Stimulated activated CD8-positive, alpha-beta memory T cell treated with anti-CD3 and anti-CD28 coated beads, Interleukin-15, amount 100 ng/mL, for 1 hour (primary cell): ENCODE measurements at regions not wholly inside any gene's neighbourhood (a gene's known extent, or its start where the extent isn't known, plus 50 kb on each side); places are given as distances from the start of the nearest gene placed in this dataset.

Experiments used
- DNase-seq: peaks from one replicate; pipeline ENCODE4 v3.0.0-alpha.2; 2020; ENCODE audit warnings: low read depth

GRCh38 chr18:41753826-41754225, 201.2 kb upstream of the PIK3C3 start:
- no peak for DNase-seq

- DNase-seq: no peak
These were observed 202.2 kb upstream of the PIK3C3 start for GRCh38 chr18:41752826-41753225.

DNA sequence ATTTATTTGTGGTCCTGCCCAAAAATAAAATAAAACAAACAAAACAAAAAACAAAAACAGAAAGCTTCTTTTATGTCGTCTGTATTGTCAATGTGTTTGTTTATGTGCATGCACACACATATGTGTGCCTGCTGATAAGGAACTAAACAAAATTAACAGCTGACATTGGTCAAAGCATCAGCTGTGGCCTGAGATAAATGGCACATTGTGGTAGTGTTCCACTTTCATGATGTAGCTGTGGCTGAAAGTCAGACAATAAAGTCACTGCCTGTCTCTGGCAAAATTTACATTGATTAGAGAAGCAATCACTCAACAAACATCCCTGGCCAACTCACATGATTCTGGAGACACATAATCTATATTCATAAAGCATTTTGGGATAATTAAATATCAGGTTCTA, 203.4 kb upstream of the PIK3C3 start:
- no peak for DNase-seq

DNA sequence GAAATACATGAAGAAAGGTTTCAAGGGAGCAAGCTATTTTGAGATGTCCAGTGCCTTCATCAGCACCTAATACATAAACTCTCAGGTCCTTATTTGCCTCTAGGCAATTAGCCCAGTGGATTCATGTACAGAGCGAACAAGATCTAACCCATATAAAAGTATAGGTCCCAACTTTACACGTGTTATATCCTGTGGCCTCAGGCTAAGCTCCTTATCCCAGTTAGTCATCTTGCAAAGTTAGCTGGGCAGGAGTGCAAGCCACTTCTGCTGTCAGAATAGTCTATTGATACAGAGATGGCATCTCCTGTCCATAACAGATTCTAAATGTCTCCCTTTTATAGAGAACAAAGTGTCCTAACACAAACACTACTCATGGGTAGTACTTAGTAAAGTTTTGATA, 203.9 kb upstream of the PIK3C3 start:
- DNase-seq: no peak

DNA sequence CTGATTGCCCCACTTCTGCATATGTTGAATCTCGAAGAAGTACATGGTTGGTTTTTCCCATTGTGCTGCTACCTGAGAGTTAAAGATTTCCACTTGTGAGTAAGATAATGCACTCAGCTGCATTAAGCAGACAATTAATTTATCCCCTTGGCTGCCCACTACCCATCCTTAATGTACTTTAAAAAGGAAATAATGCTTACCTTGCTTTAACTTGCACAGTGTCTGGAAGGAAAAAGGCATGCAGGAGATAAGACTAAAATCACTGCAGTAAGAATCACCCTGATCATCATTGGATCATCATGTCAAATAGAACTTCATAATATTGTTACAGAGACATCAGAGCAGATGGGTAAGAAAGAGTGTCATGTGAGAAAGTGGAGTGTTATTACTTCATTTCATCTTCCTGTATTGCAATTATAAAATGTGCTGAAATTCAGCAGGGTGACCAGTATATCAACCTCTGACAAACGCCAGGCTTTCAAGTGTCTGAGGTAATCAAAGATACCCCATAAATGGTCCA, 207.3 kb upstream of the PIK3C3 start:
- DNase-seq: no peak

- DNase-seq: no peak
These were observed 209.6 kb upstream of the PIK3C3 start for GRCh38 chr18:41745166-41746049.

GRCh38 chr18:41744421-41745030, 210.5 kb upstream of the PIK3C3 start:
- no peak for DNase-seq

DNA sequence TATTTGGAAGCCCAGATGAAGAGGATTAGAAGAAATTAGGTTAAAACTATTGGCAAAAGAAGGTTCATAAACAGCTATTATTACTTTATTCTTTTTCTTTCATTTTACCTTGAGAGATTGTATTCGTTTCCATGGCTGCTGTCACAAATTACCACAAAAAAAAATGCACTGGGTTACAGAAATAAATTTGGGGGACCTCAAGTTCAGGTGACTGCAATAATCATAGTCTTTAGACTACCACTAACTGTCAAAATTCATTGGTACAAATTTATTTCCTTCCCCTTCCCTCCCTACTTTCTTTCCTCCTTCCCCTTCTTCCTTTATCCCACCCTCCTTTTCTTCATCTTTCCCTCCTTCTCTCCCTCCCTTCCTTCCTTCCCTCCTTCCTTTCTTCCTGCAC, 217.8 kb upstream of the PIK3C3 start:
- DNase-seq: no peak

DNA sequence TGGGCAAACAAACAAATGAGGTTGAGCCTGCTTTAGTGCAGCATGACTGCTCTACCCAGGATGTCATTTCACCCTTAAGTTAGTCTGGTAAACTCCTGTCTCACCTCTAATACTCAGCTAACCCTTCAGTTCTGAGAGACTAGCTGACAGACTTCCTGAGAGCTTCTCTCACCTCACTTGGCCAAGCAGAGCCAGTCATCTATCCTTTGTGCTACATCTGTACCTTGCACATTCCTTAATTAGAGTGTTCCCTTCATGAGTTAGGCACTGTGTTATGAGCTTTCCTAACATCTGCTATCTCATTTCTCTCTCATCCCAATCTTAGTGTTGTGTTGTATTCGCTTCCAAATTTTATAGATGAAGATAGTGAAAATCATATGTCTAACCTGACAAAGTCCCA, 220.1 kb upstream of the PIK3C3 start:
- DNase-seq: no peak

DNA sequence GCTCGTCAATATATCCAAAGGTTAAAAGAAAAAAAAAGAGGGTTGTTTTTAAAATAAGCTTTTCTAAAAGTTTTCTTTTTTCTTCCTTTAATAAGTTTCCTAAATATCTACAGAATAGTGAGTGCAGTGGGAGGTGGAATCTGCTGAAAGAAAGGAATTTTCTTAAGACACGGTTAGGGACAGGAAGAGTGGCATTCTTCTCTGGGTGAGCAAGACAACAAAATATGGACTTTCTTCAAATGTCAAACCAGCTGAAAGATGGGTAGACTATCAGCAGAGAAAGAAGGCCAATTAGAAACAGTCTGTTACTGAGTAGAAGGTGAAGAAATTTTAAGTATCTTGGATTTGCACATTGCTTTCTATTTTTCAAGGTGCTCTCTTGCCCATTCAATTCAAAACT, 222.7 kb upstream of the PIK3C3 start:
- DNase-seq: no peak

- no peak for DNase-seq
These were observed 223.2 kb upstream of the PIK3C3 start for GRCh38 chr18:41731884-41732283.

DNA sequence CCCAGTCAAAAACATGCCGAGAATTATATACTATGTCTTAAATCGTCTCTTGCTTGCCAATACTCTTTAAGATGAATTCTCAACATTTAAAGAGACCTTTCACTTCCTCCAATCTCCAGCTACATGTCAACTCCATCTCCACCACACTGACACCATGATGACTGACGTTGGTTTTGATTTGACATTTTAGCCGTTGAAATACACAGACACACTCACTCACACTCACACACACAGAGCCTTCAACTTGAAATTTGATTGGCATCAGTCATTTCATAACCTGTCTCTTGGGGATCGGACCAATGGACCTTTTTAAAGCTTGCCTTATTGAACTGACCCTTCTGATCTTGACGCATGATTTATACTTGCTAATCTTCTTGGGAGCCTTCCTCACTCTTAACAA, 230.8 kb upstream of the PIK3C3 start:
- DNase-seq: no peak

DNA sequence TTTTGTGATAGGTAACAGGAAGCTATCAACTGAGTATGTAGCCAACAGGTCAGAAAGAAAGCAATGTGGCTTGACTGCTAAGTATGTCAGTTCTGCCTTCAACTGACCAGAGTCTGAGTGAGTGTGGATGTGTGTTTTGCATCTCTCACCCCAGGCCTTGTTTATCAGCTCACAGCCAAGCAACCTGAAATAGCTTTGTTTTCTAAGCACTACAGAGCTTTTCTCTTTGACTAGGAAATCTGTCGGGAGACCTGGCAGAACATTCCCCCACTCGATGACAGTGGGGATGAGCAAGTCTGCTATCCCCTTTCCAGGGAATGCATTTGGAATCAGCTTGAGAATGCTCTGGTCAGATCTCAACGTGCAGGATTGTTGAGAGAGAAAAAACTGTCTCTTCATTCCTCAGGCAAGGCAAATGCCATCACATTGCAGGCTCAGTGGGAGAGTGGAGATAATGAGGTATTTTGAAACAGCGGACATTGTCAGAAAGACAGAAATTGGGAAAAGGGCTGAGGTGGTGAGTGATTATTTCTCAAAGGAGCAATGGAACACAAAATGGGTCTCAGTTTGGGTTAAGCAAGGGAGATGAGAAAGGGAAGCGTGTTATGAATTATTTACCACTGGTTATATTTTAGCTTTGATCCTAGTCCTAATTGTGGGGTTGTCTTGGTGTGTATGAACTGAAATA, 233.8 kb upstream of the PIK3C3 start:
- no peak for DNase-seq

GRCh38 chr18:41720226-41720625, 234.8 kb upstream of the PIK3C3 start:
- no peak for DNase-seq

DNA sequence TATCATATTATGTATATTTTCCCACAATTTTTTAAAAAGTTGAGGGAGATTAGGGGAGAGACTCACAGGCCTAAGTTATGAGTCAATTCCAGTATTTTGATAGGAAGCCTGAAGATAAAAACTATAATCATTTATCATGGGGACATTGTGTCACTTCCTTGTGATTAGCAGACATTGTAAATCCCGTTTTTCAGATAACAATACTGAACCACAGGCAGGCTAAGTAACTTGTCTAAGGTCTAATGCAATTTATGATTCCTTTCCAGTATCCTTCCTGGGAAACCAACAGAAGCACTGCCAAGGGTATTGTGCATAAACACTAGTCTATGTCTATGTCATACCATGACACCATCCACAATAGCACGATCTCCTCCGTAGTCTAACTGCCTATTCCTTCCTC, 235.2 kb upstream of the PIK3C3 start:
- DNase-seq: no peak

DNA sequence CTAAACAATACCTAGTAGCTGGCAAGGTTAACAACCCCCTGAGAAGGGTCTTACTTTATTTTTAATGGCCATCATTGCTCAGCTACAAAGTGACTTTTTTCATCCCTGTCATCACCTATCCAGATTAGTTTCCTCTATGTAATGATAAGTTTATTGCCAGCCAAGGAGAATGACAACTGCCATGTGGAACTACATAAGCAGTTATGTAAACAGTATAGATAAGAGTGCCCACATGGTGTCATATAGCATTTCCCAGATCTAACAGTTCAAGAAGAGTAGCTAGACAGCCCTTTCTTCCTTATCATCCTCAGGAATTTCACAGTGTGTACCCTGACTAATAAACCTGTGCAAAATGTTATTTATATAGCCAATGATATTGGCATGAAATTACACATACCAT, 240.2 kb upstream of the PIK3C3 start:
- no peak for DNase-seq

- DNase-seq: no peak
These were observed 240.8 kb upstream of the PIK3C3 start for GRCh38 chr18:41713969-41714825.

- DNase-seq: no peak
These were observed 248.7 kb upstream of the PIK3C3 start for GRCh38 chr18:41706301-41706700.

DNA sequence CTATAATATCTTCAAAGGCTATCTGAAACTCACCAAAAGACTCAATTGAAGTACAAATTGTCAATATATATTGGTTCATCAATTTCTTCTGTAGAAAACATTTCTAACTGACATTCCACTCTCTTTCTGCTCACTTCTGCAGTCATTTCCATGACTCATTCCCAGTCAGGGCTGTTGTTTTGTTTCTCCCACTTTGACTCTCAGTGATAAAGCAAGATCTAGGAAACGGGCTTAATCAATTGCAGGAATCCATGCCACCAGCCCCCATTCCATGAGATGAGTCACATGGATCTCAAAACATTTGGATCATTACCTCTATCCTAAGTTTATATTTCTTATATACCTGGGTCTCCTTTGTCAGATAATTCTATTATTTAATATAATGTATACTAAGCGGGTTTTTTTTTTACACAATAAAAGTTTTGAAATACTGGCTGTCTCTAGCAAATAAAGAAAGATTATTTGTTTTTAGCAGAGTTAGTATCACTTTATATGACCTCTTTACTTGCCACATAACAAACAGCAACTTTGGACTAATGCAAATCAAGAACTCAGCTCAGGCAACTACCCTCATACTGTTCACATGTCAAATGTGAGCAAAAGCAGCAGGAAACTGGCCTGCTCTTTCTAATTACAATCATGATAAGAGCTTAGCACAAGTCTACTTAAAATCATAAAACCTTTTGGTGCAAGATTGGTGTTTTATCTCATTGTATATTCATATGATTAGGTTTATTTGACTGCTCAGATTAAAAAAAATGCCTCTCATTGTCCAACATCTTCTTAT, 251.1 kb upstream of the PIK3C3 start:
- DNase-seq: no peak

DNA sequence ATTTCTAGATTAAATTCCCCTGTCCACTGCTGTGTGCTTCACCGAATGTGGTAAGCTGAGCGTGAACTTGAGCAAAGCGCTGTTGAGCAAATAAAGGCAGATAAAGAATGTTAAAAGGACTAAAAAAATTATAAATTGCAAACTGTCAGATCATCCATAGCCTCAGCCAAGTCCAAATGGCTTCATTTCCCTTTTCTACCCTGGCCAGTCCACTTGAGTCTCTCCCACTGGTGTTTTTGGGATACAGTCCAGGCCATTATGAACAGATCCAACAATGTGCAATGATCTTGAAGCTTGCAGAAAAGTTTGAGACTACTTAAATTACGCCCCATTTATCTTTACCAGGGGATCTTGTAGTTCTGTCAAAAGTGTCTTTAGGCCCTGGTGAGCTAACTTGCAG, 254.6 kb upstream of the PIK3C3 start:
- no peak for DNase-seq

GRCh38 chr18:41695441-41695840, 259.6 kb upstream of the PIK3C3 start:
- DNase-seq: no peak
